ENCODE measurements at regions not wholly inside any gene's neighbourhood (a gene's known extent, or its start where the extent isn't known, plus 50 kb on each side); places are given as distances from the start of the nearest gene placed in this dataset.

DNA sequence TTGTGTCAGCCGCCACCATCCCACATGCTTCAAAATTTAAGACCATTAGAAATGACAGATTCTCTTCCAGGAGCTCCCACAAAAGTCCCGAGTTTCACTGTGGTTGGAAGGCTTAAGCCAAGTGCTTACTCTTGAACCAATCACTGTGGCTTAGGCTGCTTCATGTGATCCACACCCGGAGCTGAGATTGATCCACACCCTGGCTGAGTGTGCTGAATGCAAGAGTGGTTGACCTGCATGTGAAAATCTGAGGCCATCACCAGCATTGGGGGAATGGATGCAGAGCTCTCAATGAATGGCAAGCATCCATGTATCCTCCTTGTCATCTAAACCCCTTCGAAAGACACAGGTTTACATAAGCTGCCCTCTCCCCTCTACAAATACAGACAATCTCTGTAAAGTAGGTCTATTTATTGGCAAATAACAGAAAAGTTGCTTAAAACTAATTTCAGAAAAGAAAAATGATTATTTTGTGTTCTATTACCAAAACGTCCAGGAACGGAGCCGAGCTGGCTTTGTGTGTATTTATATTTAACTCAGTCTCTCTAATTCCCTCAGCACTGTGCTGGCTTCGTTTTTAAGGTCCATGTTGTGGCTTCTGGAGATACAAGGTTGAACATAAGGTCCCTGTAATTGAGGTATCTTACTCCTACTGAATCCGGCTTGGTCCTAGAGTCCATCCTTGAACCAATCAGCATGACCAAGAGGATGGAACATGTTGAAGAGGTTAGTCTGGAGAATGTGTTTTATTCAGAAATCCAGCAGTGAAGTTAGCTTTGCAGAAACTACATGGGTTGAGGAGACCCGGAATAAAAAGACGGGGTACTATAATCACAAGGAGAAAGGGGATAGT lies 332.4 kb downstream of the LIG4 start:
- TF ChIP-seq, protein P1, sequence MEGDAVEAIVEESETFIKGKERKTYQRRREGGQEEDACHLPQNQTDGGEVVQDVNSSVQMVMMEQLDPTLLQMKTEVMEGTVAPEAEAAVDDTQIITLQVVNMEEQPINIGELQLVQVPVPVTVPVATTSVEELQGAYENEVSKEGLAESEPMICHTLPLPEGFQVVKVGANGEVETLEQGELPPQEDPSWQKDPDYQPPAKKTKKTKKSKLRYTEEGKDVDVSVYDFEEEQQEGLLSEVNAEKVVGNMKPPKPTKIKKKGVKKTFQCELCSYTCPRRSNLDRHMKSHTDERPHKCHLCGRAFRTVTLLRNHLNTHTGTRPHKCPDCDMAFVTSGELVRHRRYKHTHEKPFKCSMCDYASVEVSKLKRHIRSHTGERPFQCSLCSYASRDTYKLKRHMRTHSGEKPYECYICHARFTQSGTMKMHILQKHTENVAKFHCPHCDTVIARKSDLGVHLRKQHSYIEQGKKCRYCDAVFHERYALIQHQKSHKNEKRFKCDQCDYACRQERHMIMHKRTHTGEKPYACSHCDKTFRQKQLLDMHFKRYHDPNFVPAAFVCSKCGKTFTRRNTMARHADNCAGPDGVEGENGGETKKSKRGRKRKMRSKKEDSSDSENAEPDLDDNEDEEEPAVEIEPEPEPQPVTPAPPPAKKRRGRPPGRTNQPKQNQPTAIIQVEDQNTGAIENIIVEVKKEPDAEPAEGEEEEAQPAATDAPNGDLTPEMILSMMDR (IDR thresholded peaks at IDR 0.05; ENCODE audit: control extremely low read depth, extremely low read depth, low read depth, missing control alignments), result no peak
- ChIA-PET CTCF (no interaction called here), POLR2A (no interaction called here)
- no peak for DNase-seq (ENCODE audit: extremely low spot score)

DNA sequence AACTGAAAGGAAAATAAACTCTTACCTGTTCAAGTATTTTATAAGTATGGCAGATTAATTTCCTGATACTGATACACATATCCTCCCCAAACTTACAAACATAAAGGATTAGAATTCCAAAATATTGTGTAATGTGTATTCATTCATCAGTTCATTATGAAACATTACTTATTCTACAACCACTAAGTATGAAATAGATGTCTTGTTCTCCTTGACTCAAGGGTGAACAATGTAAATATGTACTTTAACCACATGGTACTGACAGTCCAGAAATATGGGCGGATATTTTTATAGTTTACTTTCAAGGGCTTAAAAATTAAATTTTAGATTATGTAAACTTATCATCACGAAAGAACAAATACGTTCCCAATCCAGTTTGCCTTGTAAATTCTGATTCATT lies 334.0 kb downstream of the LIG4 start:
- POLR2A ChIA-PET, result no interaction called here
- TF ChIP-seq, protein P1 (IDR thresholded peaks at IDR 0.05; ENCODE audit: control extremely low read depth, extremely low read depth, low read depth, missing control alignments), result no peak
- DNase-seq (ENCODE audit: extremely low spot score), result no peak
- CTCF ChIA-PET, result no interaction called here

DNA sequence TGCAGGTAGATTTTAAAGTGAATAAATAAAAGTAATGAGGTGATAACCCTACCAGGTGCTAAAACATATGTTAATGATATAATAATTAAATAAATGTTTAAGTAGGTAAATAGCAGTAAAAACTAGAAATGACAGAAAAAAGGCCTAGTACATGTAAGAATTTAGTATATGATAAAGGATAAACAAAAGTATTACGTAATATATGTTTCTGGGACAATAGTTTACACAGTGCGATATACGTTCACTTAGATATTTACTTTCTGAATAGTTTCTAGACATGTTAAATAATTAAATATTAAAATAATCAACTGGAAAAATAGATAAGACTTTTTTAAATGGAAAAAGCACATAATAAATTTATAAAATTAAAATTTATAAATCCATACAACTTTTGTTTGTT lies 340.9 kb downstream of the LIG4 start:
- ChIA-PET CTCF (no interaction called here), POLR2A (no interaction called here)
- TF ChIP-seq, protein P1 (IDR thresholded peaks at IDR 0.05; ENCODE audit: control extremely low read depth, extremely low read depth, low read depth, missing control alignments), result no peak
- no peak for DNase-seq (ENCODE audit: extremely low spot score)

DNA sequence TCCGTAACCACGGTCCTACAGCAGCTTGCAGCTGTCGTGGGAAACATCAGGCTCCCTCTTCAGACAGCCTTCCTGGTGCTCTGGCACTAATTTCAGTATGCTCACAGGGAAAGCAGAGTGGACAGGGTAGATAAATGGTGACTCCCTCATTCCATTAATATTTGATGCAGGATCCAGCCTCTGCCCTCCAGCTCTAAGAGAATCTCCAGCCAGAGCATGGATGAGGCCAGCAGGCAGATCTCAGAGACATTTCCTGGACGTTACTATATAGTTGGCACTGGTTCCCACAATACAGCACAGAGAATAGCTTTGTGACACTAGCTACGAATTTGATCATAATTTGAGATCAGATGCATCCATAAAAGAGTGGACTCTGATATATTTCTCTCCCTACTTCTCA lies 341.4 kb downstream of the LIG4 start:
- POLR2A ChIA-PET, result no interaction called here
- DNase-seq (ENCODE audit: extremely low spot score), result no peak
- TF ChIP-seq, protein P1 (IDR thresholded peaks at IDR 0.05; ENCODE audit: control extremely low read depth, extremely low read depth, low read depth, missing control alignments), result no peak
- CTCF ChIA-PET, result no interaction called here

DNA sequence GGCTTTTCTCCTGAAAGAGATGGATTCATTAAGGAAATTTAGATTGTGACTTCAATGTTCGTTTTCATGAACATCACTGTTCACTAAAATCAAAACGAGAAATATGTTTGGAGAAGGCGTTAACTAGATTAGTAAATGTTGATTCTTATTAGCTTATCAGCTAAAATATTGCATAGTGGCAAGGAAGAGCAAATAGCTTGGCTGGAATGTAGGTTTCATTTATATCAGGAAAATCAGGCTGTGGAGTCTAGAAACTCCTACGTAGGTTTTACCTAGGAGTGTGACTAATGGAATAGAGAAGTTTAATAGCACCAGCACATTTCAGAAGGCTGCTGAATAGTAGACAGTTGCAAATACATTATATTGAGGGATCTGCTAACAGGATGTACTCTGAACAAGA lies 344.9 kb downstream of the LIG4 start:
- ChIA-PET CTCF (no interaction called here), POLR2A (no interaction called here)
- DNase-seq (ENCODE audit: extremely low spot score), result no peak
- TF ChIP-seq, protein P1 (IDR thresholded peaks at IDR 0.05; ENCODE audit: control extremely low read depth, extremely low read depth, low read depth, missing control alignments), result no peak

DNA sequence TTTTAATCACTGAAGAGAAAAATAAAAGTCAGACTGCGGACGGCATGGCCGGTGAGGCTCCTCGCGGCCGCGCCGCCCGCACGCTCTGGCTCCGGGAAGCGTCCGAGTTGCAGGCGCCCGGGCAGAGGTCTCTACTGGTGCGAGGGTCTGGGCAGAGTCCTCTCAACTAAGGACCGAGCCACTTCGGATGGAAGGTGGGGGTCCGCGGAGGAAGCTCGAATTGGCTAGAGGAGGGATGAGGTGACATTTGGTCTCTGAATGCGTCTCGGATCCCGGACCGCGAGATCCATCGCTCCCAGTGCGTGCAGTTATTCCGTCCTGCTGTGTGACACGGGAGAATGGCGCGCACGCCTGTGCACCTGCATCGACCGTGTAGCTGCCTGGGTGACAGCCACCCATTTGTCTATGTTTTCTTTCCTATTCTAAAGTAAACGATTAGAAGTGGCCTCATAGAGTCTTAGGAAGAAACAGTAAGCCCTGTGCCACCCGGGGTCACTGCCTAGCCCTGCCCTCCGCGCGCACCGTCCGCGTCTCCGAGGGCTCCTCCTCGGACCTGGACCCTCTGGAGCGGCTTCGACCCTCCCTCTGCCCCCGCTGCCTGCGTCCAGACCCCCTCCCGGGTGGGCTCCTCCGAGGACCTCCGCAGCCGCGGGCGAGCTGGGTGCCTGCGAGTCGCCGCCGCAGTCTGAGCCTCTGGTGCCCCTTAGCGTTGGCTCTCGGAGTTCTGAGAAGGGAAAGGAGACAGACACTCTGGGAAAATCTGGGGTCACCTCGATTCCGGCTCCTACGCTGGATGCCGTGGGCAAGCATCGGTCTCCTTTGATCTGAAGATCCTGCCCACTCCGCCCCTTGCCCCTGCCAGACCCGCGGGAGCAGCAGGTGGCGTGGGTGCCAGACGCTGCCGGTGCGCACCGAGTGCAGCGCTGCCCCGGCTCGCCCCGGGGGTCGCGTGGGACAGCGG lies 347.4 kb downstream of the LIG4 start:
- TF ChIP-seq, protein P1 (IDR thresholded peaks at IDR 0.05; ENCODE audit: control extremely low read depth, extremely low read depth, low read depth, missing control alignments), result peak; percentile 8
- no peak for DNase-seq (ENCODE audit: extremely low spot score)
- CTCF ChIA-PET, result no interaction called here
- POLR2A ChIA-PET, result interaction anchor here (0.7 kb wide), 1 partner anchor 1204 kb away, joined by 6 read pairs; no protein-coding TSS in a partner anchor
